ENCODE measurements at regions not wholly inside any gene's neighbourhood (a gene's known extent, or its start where the extent isn't known, plus 50 kb on each side); places are given as distances from the start of the nearest gene placed in this dataset.

GRCh38 chr4:36737691-36738090 lies 456.3 kb downstream of the DTHD1 start:
- Mint-ChIP-seq H3K27ac (ENCODE audit: unreplicated experiment) (no peak overlapping the region), H3K9me3 (ENCODE audit: unreplicated experiment) (no peaks in the 10 kb centered on the region), H3K36me3 (ENCODE audit: insufficient read depth, unreplicated experiment) (no peaks in the 10 kb centered on the region), H3K27me3 (ENCODE audit: insufficient read depth, unreplicated experiment) (peaks cover 4% of the 10 kb centered on the region), H3K4me1 (ENCODE audit: low read depth, unreplicated experiment) (no peaks in the 10 kb centered on the region), H3K4me3 (ENCODE audit: unreplicated experiment) (no peak overlapping the region)
- ChIA-PET POLR2A (no interaction called here), CTCF (no interaction called here)
- Histone ChIP-seq H3K4me1 (no peaks in the 10 kb centered on the region), H3K36me3 (ENCODE audit: control insufficient read depth, insufficient read depth, low read length) (no peaks in the 10 kb centered on the region), H3K9me3 (no peaks in the 10 kb centered on the region), H3K4me3 (ENCODE audit: low read depth, low read length) (no peak overlapping the region), H3K27me3 (replicated peaks; ENCODE audit: control insufficient read depth, insufficient read depth, low read length) (no peaks in the 10 kb centered on the region; the same call in 1 of the 2 replicates)
- intact Hi-C loops (cut with micrococcal nuclease; ENCODE audit: unreplicated experiment): no loop called here
- DNase-seq: no peak
- no peak for TF ChIP-seq CTCF (IDR thresholded peaks at IDR 0.05; ENCODE audit: insufficient read depth in 1 of 2, low read depth in 1 of 2, low read length in 1 of 2, severe bottlenecking in 1 of 2, unreplicated experiment in 1 of 2)
- BruUV-seq (replicated peaks): no TSS peak

GRCh38 chr4:36740796-36741310 lies 459.4 kb downstream of the DTHD1 start:
- POLR2A ChIA-PET: no interaction called here
- Histone ChIP-seq H3K27me3 (replicated peaks; ENCODE audit: control insufficient read depth, insufficient read depth, low read length) (no peaks in the 10 kb centered on the region; the same call in 1 of the 2 replicates), H3K36me3 (ENCODE audit: control insufficient read depth, insufficient read depth, low read length) (no peaks in the 10 kb centered on the region), H3K4me1 (no peaks in the 10 kb centered on the region), H3K9me3 (no peaks in the 10 kb centered on the region), H3K4me3 (ENCODE audit: low read depth, low read length) (no peak overlapping the region)
- H3K36me3 Mint-ChIP-seq (ENCODE audit: insufficient read depth, unreplicated experiment): no peaks in the 10 kb centered on the region
- no peaks in the 10 kb centered on the region for H3K4me1 Mint-ChIP-seq (ENCODE audit: low read depth, unreplicated experiment)
- no peak overlapping the region for H3K27ac Mint-ChIP-seq (ENCODE audit: unreplicated experiment)
- BruUV-seq (replicated peaks): no TSS peak
- no peak overlapping the region for H3K4me3 Mint-ChIP-seq (ENCODE audit: unreplicated experiment)
- DNase-seq: no peak
- no peaks in the 10 kb centered on the region for H3K9me3 Mint-ChIP-seq (ENCODE audit: unreplicated experiment)
- H3K27me3 Mint-ChIP-seq (ENCODE audit: insufficient read depth, unreplicated experiment): peaks cover 4% of the 10 kb centered on the region
- CTCF ChIA-PET: no interaction called here
- intact Hi-C loops (cut with micrococcal nuclease; ENCODE audit: unreplicated experiment): no loop called here
- no peak for TF ChIP-seq CTCF (IDR thresholded peaks at IDR 0.05; ENCODE audit: insufficient read depth in 1 of 2, low read depth in 1 of 2, low read length in 1 of 2, severe bottlenecking in 1 of 2, unreplicated experiment in 1 of 2)

DNA sequence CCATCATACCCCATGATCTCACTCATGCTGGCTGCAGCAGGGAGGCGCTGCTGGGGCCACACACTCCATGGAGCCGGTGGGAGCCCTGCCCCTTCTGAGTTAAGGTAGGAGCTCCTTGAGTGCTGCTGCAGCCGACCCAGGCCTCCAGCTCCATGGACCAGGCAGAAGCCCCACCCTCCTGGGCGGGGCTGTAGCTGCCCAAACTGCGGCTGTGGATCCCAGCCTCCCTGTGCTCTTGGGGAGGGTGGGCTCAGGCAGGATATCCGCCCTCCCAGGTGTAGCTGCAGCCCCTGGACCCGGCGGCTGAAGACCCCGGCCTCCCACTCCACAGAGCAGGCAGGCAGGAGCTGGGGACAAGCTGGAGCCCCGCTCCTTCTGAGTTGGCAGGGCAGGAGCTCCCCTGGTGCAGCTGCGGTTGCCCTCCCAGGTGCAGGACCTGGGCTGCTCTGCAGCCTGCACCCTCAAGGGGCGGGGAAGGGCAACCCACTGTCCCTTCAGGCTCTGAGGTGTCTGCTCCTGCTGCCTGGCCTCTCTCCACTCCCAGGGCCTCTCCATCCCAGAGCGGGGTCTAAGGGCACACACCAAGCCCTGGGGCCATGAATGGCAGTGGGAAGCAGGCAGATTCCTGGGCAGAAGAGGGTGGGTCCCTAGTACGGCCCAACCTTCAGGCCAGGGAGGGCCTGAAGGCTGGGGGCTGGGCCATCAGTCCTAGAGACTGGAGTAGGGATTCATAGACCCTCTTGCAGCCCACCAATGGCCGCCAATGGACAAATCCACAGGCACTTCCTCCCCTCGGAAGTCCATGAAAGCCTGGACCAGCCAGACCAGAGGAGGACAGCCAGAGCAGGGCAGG lies 466.1 kb downstream of the DTHD1 start:
- no peak overlapping the region for H3K27ac Mint-ChIP-seq (ENCODE audit: unreplicated experiment)
- POLR2A ChIA-PET: no interaction called here
- no peaks in the 10 kb centered on the region for H3K9me3 ChIP-seq

More for the DNA sequence above, 466.1 kb downstream of the DTHD1 start:
- no peaks in the 10 kb centered on the region for H3K36me3 ChIP-seq (ENCODE audit: control insufficient read depth, insufficient read depth, low read length)
- DNase-seq: no peak
- TF ChIP-seq CTCF (IDR thresholded peaks at IDR 0.05; ENCODE audit: insufficient read depth in 1 of 2, low read depth in 1 of 2, low read length in 1 of 2, severe bottlenecking in 1 of 2, unreplicated experiment in 1 of 2): no peak
- H3K4me1 ChIP-seq: no peaks in the 10 kb centered on the region
- no TSS peak for BruUV-seq (replicated peaks)
- CTCF ChIA-PET: no interaction called here
- Mint-ChIP-seq H3K36me3 (ENCODE audit: insufficient read depth, unreplicated experiment) (no peaks in the 10 kb centered on the region), H3K9me3 (ENCODE audit: unreplicated experiment) (no peaks in the 10 kb centered on the region), H3K27me3 (ENCODE audit: insufficient read depth, unreplicated experiment) (no peaks in the 10 kb centered on the region), H3K4me1 (ENCODE audit: low read depth, unreplicated experiment) (no peaks in the 10 kb centered on the region), H3K4me3 (ENCODE audit: unreplicated experiment) (no peak overlapping the region)
- intact Hi-C loops (cut with micrococcal nuclease; ENCODE audit: unreplicated experiment): no loop called here
- H3K27me3 ChIP-seq (replicated peaks; ENCODE audit: control insufficient read depth, insufficient read depth, low read length): no peaks in the 10 kb centered on the region
- no peak overlapping the region for H3K4me3 ChIP-seq (ENCODE audit: low read depth, low read length)

Measured in Caco-2 (cell line).